Keratinocyte (primary cell): ENCODE measurements at regions not wholly inside any gene's neighbourhood (a gene's known extent, or its start where the extent isn't known, plus 50 kb on each side); places are given as distances from the start of the nearest gene placed in this dataset.

Experiments
- DNase-seq: peaks from one replicate; pipeline ENCODE4 v3.0.0-alpha.2; 2011; ENCODE audit warnings: low read depth, missing footprints, low spot score
- FAIRE-seq: peaks from 2 replicates; lab custom pipeline; 2011; peaks lifted over from hg19 to GRCh38; lab: Jason Lieb, UNC
- H2AFZ ChIP-seq: 2 replicates; pipeline ENCODE4 v1.6.0; 2012; ENCODE audit warnings: low read length, control low read depth, inconsistent platforms; ENCODE audit not compliant: control insufficient read depth
- H3K27ac ChIP-seq: 2 replicates; pipeline ENCODE4 v1.5.1; 2011; ENCODE audit warnings: low read length; ENCODE audit not compliant: control insufficient read depth, insufficient read depth
- H3K27me3 ChIP-seq: 3 replicates; pipeline ENCODE4 v1.6.0; 2011; ENCODE audit warnings: low read length; ENCODE audit not compliant: control insufficient read depth, insufficient read depth; ENCODE audit errors: extremely low read depth
- H3K36me3 ChIP-seq, 2 experiments: 2 replicates in 1 of 2; 3 replicates in 1 of 2; pipeline ENCODE4 v1.5.1; 2011; ENCODE audit warnings: low read length in 2 of 2, mild to moderate bottlenecking in 1 of 2; ENCODE audit not compliant: control insufficient read depth in 2 of 2, insufficient read depth in 2 of 2; ENCODE audit errors: extremely low read depth in 1 of 2
- H3K4me1 ChIP-seq: 3 replicates; pipeline ENCODE4 v1.5.1; 2011; ENCODE audit warnings: low read length; ENCODE audit not compliant: control insufficient read depth, insufficient read depth; ENCODE audit errors: extremely low read depth
- H3K4me2 ChIP-seq: 3 replicates; pipeline ENCODE4 v1.6.0; 2011; ENCODE audit warnings: low read depth, low read length; ENCODE audit not compliant: control insufficient read depth, insufficient read depth; ENCODE audit errors: extremely low read depth
- H3K4me3 ChIP-seq, 3 experiments: fragments of 200-600 bp in 1 of 3; sonication (generic) in 1 of 3; 2 replicates in 2 of 3; 3 replicates in 1 of 3; pipeline ENCODE4 v1.5.1; 2011 to 2016; ENCODE audit warnings: low read length in 3 of 3, mild to moderate bottlenecking in 3 of 3, control low read depth in 2 of 3, inconsistent platforms in 1 of 3, low read depth in 1 of 3, mixed read lengths in 1 of 3, mixed run types in 1 of 3, moderate library complexity in 1 of 3; ENCODE audit not compliant: control insufficient read depth in 2 of 3, insufficient read depth in 2 of 3; ENCODE audit errors: extremely low read depth in 1 of 3
- H3K79me2 ChIP-seq: 2 replicates; pipeline ENCODE4 v1.6.0; 2012; ENCODE audit warnings: low read length; ENCODE audit not compliant: control insufficient read depth, insufficient read depth
- H3K9ac ChIP-seq: 3 replicates; pipeline ENCODE4 v1.6.0; 2011; ENCODE audit warnings: low read length; ENCODE audit not compliant: control insufficient read depth, insufficient read depth; ENCODE audit errors: extremely low read depth
- H3K9me1 ChIP-seq: 3 replicates; pipeline ENCODE4 v1.6.0; 2011; ENCODE audit warnings: low read length; ENCODE audit not compliant: control insufficient read depth, insufficient read depth; ENCODE audit errors: extremely low read depth
- H3K9me3 ChIP-seq: 2 replicates; pipeline ENCODE4 v1.5.1; 2012; ENCODE audit warnings: low read depth, low read length; ENCODE audit not compliant: control insufficient read depth
- H4K20me1 ChIP-seq: 3 replicates; pipeline ENCODE4 v1.6.0; 2011; ENCODE audit warnings: low read length; ENCODE audit not compliant: control insufficient read depth, insufficient read depth; ENCODE audit errors: extremely low read depth
- EZH2 ChIP-seq: IDR thresholded peaks from one replicate; pipeline ENCODE4 v1.6.1; 2012; ENCODE audit warnings: inconsistent platforms, mild to moderate bottlenecking, low read length, moderate library complexity
- dilution Hi-C: fragments of 300-500 bp; cut with MboI; formaldehyde crosslinking; loops from one replicate; pipeline ENCODE4 v1.7.0; 2020; ENCODE audit warnings: low sequenced_read_pairs; ENCODE audit not compliant: extremely low pct_ligation_motif_present
- TF ChIP-seq, protein P1 (sequence below), 3 experiments: IDR thresholded peaks in 1 of 3; conservative IDR thresholded peaks in 1 of 3; optimal IDR thresholded peaks in 1 of 3; 2 replicates in 2 of 3; 3 replicates in 1 of 3; pipeline versions ENCODE3 to v1.5.1; 2011; ENCODE audit warnings: low read length in 3 of 3, mild to moderate bottlenecking in 3 of 3, moderate library complexity in 2 of 3, control low read depth in 1 of 3, inconsistent platforms in 1 of 3; ENCODE audit not compliant: insufficient read depth in 2 of 3; ENCODE audit errors: extremely low read depth in 1 of 3

DNA sequence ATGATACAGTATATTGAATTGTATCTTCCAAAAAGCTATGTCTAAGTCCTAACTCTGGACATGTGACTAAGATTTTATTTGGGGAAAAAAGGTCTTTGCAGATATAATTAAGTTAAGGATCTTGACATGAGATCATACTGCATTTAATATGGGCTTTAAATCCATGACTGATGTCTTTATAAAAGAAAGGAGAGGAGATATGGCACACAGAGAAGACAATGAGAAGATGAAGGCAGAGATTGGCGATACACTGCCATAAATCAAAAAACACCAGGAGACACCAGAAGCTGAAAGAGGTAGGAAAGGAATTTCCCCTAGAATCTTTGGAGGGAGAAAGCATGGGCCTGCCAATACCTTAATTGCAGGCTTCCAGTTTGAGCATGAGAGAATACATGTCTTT, 1450.2 kb downstream of the HACE1 start:
- Histone ChIP-seq H3K79me2 (no peaks in the 10 kb centered on the region), H3K4me2 (no peak overlapping the region), H3K27ac (no peak overlapping the region), H3K4me1 (no peaks in the 10 kb centered on the region), H4K20me1 (no peaks in the 10 kb centered on the region), H3K27me3 (no peaks in the 10 kb centered on the region), H2AFZ (no peak overlapping the region), H3K9me1 (no peaks in the 10 kb centered on the region), H3K9me3 (no peaks in the 10 kb centered on the region), H3K36me3 (no peaks in the 10 kb centered on the region), H3K4me3 (no peak overlapping the region), H3K9ac (no peak overlapping the region)
- no peak for TF ChIP-seq EZH2
- TF ChIP-seq, protein P1, sequence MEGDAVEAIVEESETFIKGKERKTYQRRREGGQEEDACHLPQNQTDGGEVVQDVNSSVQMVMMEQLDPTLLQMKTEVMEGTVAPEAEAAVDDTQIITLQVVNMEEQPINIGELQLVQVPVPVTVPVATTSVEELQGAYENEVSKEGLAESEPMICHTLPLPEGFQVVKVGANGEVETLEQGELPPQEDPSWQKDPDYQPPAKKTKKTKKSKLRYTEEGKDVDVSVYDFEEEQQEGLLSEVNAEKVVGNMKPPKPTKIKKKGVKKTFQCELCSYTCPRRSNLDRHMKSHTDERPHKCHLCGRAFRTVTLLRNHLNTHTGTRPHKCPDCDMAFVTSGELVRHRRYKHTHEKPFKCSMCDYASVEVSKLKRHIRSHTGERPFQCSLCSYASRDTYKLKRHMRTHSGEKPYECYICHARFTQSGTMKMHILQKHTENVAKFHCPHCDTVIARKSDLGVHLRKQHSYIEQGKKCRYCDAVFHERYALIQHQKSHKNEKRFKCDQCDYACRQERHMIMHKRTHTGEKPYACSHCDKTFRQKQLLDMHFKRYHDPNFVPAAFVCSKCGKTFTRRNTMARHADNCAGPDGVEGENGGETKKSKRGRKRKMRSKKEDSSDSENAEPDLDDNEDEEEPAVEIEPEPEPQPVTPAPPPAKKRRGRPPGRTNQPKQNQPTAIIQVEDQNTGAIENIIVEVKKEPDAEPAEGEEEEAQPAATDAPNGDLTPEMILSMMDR (optimal IDR thresholded peaks at IDR 0.05 in 1 of 3, IDR thresholded peaks at IDR 0.05 in 1 of 3, conservative IDR thresholded peaks at IDR 0.05 in 1 of 3; ENCODE audit: extremely low read depth in 1 of 3, insufficient read depth in 2 of 3, low read length in 3 of 3), result no peak
- DNase-seq, result no peak
- no peak for FAIRE-seq
- dilution Hi-C loops, result no loop called here

DNA sequence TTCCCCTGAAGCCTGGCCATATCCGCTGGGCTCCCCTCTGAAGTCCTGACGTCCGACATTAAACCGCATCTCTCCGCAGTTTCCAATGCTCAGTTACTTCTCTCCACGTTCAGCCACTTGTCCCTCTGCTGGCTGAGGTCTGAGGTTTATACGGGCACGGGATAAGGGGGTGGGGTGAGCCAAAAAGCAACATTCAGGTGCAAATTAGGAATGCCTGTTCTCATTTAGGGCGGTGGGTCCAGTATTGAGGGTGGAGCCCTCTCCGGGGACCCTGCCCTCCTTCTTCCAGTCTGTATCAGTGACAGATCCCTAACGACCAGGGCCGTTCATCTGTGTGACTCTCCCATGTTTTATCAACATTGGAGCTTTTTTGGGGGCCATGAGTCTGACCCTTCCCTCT, 1454.4 kb downstream of the HACE1 start:
- Histone ChIP-seq H2AFZ (no peak overlapping the region), H3K4me1 (no peaks in the 10 kb centered on the region), H3K27ac (no peak overlapping the region), H3K27me3 (no peaks in the 10 kb centered on the region), H3K9me1 (no peaks in the 10 kb centered on the region), H3K9ac (no peak overlapping the region), H3K4me3 (no peak overlapping the region), H3K79me2 (no peaks in the 10 kb centered on the region), H3K4me2 (no peak overlapping the region), H4K20me1 (no peaks in the 10 kb centered on the region), H3K36me3 (no peaks in the 10 kb centered on the region), H3K9me3 (no peaks in the 10 kb centered on the region)
- TF ChIP-seq EZH2, result no peak
- TF ChIP-seq, protein P1 (optimal IDR thresholded peaks at IDR 0.05 in 1 of 3, IDR thresholded peaks at IDR 0.05 in 1 of 3, conservative IDR thresholded peaks at IDR 0.05 in 1 of 3; ENCODE audit: extremely low read depth in 1 of 3, insufficient read depth in 2 of 3, low read length in 3 of 3), result no peak
- FAIRE-seq (no peak), DNase-seq (no peak)
- dilution Hi-C loops, result no loop called here
